ENCODE measurements at regions not wholly inside any gene's neighbourhood (a gene's known extent, or its start where the extent isn't known, plus 50 kb on each side); places are given as distances from the start of the nearest gene placed in this dataset.
A peak's percentile ranks its signal among the peaks of the same experiment; 100 is the strongest.

DNA sequence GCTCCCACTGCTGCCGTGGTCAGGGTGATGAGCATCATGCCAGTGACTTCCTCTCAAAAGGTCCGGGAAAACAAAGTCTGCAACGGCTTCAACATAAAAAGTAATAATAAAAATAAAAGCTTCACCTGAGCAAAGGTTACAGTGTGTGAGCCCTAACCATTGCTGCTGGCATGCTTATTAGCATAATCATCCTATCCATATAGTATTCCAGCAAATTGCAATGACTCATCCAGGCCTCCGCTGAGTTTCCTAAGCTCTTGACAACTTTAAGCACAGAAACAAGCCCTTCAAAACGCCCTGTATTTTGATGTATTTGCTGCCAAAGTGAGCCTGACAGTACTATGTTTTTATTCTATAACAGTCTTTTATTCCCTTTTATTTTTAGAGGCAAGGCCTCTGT, 100.5 kb downstream of the AASDH start:
- DNase-seq: no peak

DNA sequence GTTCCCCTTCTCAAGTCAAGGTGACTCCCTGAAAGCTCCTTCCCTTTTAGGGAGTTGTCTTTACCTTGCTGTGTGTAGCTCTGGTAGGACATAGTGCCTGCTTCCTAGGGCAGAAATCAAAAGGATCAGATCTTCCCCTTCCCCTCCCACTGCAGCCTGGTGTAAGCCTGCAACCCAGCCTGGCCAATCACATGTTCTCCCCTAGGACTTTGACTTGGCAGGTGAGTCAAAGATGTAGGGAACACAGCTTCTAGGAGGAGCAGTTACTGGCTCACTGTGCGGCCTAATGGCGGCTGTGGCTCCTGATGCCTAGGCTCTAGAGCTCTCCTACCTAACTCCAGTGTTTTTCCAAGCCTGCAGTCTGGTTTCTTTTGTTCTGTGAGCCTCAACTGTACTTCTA, 103.9 kb downstream of the AASDH start:
- DNase-seq: no peak

DNA sequence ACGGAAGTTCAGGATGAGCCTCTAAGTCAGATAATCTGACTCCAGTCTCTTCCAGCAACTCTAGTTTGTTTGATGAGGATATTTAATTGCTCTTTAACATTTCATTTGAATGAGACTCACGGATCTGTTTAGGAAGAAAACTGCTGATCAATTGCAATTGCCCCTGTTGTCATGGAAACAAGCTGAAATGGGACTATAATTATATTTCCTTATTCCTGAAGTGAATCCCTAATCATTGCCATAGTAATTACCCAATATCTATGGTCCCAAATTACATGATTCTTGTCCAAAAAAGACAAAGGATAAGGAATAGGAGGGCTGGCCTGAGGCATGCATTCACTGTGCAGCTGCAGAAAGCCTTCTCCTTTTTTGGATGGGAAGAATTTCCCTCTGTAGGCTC, 105.3 kb downstream of the AASDH start:
- DNase-seq: no peak

DNA sequence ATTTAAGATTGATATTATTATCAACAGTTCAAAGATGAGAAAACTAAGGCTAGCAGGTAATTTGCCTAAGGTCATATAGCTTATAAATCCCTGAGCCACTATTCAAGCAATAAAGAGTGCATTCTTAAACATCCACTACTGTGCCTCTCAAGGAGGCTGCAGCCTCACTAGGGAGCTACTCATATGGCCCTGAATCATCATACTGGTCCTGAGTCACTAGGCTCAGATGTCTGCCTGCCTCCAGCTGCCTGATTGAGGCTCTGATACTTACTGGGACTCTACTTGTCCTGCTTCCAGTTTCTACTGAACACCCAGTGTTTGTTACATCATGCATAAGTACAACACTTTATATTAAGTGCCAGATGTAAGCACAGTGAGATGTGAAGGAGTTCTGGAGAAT, 110.7 kb downstream of the AASDH start:
- no peak for DNase-seq

DNA sequence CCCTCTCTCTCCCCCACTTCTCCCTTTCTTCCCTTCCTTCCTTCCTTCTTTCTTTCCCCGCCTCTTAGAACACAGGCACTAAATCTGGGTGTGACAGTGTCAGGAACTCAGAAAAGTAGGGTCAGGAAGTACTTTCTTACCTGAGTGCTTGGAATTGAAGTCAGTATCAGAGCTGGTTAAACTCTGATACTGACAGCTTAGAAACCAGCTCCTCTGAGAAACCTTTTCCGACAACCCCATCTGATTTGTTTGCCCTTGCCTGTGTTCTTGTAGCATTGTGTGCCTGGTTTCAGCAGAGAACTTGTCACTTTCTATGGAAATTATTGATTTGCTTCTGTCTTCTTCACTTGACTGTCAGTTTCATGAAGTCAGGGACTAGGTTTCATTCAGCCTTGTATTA, 113.9 kb downstream of the AASDH start:
- DNase-seq: no peak

DNA sequence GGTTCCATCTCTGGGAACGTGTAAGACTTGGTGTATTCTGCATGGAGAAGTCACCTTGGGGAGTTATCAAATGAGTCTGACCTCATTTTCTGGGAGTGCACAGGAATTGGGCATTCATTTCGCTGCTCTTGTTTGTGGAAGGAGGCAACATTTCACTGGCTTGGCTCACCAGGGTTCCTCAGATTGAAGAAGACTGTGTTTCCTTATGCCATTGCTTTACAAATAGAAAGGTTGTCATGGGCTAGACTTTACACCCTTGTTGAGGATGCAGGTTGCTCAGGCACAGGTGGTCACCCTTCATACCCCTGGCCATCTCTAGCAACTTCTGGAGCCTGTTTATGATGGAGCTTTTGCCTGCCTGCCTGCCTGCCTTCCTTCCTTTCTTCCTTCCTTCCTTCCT, 114.4 kb downstream of the AASDH start:
- no peak for DNase-seq

DNA sequence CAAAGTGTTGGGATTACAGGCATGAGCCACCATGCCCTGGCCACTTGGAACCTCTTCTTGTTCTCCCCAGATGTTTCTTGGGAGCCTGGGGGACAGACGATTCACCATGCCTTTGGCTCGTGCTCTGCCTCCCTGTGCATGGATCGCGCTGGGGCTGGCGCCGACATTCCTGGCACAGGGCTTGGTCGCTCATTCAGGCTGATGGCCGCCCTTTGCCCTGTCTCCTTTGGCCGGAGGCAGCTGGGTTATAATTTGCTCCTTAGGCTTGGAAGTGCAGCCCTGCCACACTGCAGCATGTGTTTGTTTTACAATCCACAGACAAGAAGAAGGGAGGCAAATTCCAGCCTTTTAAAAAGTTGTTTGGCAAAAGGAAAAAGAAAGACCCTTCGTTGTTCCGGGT, 115.3 kb downstream of the AASDH start:
- DNase-seq: no peak

DNA sequence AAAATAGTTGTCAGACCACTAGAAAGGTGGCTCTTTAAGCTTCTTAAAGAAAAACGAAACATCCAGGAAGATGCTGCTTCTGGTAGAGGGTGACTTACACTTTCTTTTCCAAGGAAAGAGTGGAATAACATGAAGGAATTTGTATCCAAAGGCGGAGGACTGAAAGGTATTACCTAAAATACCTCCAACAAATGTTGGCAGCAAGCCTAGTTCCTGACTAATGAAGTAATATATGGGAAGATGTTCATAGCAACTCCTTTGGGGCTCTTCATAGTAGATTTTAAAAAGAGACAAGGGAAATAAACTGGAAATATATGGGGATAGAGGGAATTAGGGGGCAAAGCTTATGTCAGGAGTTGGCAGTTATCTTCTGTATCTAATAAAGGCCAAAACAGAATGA, 116.2 kb downstream of the AASDH start:
- DNase-seq: no peak

DNA sequence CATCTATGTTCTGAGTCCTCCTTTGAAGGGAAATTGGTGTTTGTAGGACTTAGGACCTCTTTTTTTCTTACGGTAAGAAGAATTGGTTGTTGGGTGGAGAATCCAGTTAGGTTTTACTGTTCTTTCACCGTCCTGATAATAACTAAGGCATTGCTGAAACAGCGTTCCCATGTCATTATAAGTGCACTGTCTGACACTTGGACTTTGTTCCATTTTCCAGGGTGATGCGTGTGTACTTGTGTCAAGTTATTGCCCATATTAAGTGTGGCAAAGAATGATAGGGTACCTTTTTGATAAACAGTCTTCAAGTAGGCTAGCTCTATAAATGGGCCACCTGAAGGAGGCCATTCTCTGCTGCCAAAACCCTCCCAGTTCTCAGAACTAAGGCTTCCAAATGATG, 119.7 kb downstream of the AASDH start:
- no peak for DNase-seq

DNA sequence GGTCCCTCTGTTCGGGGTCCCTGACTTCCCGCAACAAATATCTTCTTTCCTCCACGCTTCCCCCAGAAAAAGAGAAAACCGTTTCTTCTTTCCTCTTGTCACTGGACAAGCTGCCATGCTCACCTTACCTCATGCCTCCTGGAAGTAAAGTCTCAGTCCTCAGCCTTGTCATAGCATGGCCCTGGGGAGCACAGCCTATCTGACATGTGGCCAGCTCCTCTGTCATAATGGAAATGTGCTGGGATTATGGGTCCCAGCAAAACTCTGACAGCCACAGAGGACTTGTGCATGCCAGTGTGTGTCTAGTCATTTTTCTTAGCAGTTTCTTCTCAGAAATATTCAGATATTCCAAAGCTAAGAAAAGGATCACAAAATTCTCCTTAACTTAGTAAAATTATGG, 122.4 kb downstream of the AASDH start:
- no peak for DNase-seq

DNA sequence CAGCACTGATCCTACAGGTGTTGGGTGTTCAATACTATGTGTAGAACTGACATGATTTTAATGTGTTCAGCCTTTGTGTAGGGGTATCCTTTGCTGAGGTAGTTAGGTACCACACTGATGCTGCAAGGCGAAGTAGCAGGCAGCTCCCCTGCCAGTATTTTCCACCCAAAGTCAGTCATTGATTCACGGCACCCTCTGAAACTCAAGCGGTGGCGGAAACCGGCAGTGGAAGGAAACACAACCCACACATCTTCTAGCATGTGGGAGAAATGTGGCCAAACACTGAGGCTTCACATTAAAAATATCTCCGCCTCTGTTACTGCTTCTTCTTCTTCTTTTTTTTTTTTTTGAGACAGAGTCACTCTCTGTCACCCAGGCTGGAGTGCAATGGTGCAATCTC, 126.3 kb downstream of the AASDH start:
- DNase-seq: peak in 2 of 5 experiments; percentile 30 to 81

DNA sequence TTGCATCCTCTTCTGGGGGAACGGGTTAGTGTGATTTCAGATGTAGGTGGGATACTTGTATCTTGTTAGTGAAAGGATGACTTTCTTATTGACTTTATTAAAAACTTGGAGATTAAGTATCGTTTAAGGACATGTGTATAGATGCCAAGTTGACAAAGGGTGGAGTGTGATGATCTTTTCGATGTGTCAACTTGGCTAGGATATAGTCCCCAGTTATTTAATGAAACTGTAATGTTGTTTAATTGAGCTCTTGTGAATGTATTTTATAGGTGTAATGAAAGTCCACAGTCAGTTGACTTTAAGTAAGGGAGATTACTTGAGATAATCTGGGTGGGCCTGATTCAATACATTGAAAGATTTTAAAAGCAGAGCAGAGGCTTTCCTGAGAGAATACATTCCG, 127.0 kb downstream of the AASDH start:
- no peak for DNase-seq

DNA sequence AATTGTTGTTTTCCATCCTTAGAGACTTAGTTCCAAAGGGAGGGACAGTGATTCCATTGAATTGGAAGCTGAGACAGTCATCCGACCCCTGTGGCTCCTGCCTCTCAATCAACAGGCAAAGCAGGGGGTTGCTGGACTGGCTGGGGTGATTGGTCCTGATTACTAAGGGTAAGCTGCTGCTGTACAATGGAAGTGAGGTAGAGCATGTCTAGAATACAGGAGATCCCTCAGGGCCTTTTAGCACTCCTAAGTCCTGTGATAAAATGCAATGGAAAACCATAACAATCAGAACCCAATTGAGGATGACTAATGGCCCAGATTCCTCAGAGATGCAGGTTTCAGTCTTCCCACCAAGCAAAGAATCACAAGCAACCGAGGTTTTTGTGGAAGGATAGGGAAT, 127.6 kb downstream of the AASDH start:
- DNase-seq: no peak

DNA sequence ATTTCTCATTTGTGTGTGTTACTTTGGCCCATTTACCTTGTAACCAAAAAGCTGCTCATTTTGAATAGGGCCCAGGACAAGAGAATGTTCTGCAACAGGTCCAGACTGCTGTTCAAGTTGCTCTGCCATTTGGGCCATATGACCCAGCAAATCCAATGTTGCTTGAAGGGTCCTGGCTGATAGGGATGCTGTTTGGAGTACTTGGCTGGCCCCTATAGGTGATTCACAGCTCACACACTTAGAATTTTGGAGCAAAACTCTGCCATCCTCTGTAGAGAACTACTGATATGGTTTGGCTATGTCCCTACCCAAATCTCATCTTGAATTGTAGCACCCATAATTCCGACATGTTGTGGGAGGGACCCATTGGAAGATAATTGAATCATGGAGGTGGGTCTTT, 131.5 kb downstream of the AASDH start:
- no peak for DNase-seq

DNA sequence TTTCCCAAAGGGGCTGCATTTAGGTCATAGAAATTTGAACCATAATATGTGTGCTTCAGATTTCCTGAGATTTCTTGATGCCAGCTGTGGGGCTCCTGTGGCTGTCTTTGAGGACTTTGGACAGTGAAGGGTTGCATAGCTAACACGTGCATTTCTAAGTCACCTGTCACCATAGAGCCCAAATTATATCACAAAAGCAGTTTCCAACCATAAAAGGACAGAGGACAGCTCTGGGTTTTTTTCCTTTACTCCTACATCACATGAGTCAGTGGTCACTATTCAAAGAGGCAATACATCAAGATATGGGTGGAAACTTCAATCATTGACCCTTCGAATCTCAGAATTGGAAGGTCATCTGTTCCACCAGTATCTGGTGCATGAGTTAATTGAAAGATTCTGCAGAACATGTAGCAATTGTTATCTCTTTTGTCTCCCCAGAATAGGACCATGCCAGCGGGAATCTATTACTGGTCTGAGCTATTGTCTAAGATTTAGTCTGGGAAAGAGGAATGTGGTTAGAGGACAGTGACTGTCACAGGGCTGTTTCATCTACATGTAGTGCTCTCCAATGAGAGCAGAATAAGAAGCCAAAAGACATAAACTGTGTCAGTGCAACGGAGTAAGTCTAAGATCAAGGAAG, 133.5 kb downstream of the AASDH start:
- DNase-seq: no peak

DNA sequence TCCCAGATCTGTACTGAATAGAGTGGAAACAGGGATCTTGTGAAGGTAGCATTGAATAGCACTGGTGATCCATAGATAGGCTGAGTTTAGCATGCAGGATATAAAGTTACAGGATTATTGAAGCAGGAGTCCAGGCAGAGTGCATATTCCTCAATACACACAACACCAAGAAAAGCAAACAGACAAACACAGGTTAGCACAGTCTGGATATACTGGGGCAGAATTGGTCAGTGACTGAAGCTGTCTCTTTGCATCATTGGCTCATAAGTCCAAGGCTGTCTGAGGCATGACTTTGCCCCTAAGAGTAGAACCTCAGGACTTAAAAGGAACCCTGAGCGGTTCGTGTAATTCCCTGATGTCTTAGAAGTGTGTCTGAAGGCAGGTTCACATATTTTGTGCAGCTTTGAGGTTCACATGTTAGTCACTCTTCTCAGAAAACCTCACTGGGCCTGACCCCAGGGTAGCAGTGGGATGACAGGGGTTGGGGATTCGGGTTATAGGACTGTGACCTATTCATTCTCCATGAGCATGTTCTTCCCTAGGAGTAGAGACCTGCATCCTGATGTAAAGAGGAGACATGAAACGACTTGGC, 134.6 kb downstream of the AASDH start:
- no peak for DNase-seq

DNA sequence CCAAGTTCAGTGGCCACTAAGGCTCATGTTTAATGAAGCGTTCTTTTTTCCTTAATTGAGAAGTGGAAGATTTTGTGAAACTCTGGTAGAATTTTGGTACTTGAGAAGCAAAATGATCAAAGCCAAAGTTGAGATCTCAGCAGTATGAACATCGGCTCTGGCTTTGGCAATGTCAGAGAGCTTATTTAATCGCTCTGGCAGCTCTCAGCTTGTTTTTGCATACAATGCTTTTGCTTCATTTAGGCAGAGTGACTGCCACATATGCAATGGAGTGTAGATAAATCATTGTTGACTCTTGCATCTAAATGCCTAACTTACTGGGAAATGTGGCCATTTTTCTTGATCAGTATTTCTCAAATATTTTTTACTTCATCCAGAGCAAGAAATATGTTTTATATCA, 135.7 kb downstream of the AASDH start:
- no peak for DNase-seq

DNA sequence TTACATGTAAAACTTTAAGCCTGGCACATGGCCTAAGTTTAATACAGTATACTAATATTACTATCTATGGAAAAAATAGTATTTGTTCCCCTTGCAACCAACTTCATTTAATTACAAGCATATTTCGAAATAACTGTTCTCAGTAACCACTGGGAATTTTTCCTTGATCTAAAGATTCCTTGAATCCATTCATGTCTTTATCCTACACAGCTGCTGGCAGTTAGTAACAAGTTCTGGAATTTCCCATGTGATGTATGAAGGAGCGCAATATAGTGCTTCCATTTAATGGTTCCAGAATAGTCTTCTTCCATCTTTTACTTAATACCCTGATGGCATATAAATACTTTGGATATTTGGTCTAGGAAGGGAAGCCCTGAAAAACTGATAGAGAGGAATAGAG, 136.5 kb downstream of the AASDH start:
- DNase-seq: no peak

DNA sequence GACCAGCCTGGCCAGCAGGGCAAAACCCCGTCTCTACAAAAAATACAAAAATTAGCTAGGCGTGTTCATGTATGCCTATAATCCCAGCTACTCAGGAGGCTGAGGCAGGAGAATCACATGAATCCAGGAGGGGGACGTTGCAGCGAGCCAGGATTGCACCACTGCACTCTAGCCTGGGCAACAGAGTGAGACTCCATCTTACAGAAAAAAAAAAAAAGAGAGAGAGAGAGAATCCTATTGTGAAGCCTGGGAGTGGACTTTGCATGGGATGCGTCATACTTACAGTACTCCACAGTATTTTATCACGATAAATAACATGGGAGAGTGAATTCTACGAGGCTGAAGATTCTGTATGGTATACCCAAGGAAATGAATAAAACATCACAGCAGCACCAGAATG, 139.6 kb downstream of the AASDH start:
- DNase-seq: no peak

DNA sequence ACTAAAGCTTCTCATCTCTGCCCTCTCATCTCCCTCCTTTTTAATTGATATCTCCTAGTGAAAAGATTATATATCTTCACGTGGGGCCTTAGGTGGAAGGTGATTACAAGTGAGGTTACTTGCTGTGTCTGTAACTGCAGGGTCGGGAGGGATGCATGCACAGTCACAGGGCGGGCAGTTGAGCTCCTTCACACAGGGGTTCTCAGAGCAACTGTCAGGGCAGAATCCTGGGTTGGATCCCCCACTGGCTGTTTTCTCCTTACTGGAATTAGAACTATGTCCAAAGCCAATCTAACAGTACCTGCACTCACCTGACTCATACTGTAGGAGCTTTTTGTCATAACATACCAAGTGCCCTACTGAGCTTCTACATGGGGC, 141.1 kb downstream of the AASDH start:
- DNase-seq: no peak

DNA sequence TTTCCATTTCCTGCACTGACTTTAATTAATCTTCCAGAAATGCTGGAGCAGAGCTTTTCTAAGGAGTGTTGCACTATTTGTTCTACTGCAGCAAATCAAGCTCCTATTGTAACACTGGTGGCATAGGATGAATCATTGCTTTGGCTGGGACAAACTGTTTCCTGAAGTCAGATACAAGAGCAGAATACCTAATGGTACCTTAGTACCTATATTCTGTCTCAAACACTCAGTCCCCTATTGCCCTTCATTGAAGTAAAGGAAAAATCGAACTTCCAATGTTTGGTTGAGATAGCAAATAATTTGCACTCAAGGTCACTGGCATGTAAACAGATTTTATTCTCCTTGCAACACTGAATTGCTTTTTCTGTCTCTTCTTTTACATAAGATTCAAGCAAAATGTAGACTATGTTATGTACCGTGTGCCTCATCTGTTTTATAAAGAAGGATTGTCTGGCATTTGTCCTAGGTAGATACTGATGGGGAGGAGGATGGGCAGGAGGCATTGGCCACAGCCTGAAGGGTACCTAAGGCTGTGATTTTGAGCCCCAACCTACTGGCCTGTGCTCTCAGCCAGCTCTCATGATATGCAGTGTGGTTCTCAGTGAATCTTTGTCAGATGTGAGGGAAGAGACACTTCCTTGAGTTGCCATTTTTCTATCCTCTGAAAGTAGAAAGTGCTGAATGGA, 141.6 kb downstream of the AASDH start:
- DNase-seq: no peak

DNA sequence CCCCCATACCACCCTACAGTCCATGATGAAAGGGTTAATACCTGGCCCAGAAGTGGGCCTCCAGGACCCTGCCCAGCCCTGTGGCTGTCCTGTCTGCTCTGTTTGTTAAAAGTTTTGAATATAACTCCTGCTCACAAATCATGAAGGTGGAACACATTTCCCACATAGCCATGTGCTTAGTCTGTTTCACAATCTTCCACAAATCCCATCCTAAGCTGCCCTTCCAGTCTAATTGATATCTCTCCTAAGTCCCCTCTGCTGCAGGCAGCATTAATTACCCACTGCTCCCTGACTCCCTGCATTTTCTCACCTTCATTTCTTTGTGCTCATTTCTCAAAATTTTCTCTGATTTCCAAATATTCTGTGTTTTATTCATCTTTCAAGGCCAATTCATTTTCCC, 142.6 kb downstream of the AASDH start:
- no peak for DNase-seq

DNA sequence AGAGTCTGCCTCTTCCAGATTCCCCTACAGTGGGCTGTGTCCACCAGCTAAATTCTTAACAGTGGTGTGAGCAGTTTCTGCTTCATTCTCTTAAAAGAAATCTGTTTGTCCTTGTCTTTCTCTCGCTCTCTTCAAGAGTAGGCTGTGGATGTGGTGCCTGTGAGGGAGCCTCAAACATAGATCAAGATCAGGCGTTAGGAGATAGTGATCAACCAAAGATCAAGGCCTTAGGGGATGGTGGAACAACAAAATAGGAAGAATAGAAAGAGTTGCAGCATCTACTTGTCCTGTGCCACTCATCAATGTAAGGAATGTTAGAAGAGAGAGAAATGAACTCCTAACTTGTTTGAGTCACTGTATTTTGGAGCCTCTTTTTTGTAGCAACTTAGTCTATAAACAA, 144.2 kb downstream of the AASDH start:
- DNase-seq: no peak

DNA sequence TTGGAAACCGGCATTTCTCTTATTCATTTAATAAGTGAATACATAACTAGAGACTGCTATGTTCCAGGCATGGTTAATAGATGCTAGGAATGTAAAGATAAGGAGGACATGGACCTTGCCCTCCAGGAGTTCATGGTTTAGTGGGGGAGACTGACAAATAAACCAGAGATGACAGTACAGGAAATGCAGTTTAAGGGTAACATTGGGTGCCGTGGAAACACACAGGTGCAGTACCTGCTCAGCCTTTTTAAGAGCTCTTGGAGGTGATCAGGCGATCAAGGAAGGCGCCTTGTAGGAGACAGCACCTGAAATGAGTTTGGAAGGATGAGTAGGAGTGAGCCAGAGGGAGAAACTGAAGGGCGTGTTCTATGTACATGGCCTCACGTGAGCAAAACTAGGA, 145.8 kb downstream of the AASDH start:
- no peak for DNase-seq
